SKM-1 treated with dmso at 0.1 percent for 144 hours (cell line): ENCODE measurements at regions not wholly inside any gene's neighbourhood (a gene's known extent, or its start where the extent isn't known, plus 50 kb on each side); places are given as distances from the start of the nearest gene placed in this dataset.
A peak's percentile ranks its signal among the peaks of the same experiment; 100 is the strongest.

Experiments used
- DNase-seq: peaks from one replicate; lab custom pipeline; 2025; ENCODE audit not compliant: unreplicated experiment; lab: John Stamatoyannopoulos, UW

- DNase-seq = no peak
Measured at GRCh38 chrX:45889471-45889870, 655.8 kb downstream of the ZNF674 start.

- no peak for DNase-seq
Measured at GRCh38 chrX:45888518-45888917, 656.7 kb downstream of the ZNF674 start.

- no peak for DNase-seq
Measured at GRCh38 chrX:45885931-45886330, 659.3 kb downstream of the ZNF674 start.

GRCh38 chrX:45879512-45879911 is 665.7 kb downstream of the ZNF674 start:
- no peak for DNase-seq

- DNase-seq = no peak
Measured at GRCh38 chrX:45876206-45876605, 669.0 kb downstream of the ZNF674 start.

- no peak for DNase-seq
Measured at GRCh38 chrX:45873781-45874180, 671.4 kb downstream of the ZNF674 start.

- no peak for DNase-seq
Measured at GRCh38 chrX:45872480-45872879, 671.8 kb upstream of the DIPK2B start.

- no peak for DNase-seq
Measured at GRCh38 chrX:45868425-45868824, 667.7 kb upstream of the DIPK2B start.

- no peak for DNase-seq
Measured at GRCh38 chrX:45862801-45863200, 662.1 kb upstream of the DIPK2B start.

GRCh38 chrX:45860450-45860849 is 659.8 kb upstream of the DIPK2B start:
- DNase-seq = no peak

- no peak for DNase-seq
Measured at GRCh38 chrX:45859407-45859806, 658.7 kb upstream of the DIPK2B start.

GRCh38 chrX:45852884-45853283 is 652.2 kb upstream of the DIPK2B start:
- no peak for DNase-seq

- peak; percentile 13 for DNase-seq
Measured at GRCh38 chrX:45851434-45851991, 650.8 kb upstream of the DIPK2B start.

- DNase-seq = no peak
Measured at GRCh38 chrX:45850775-45851433, 650.2 kb upstream of the DIPK2B start.

GRCh38 chrX:45850197-45850774 is 649.6 kb upstream of the DIPK2B start:
- DNase-seq = no peak

- peak; percentile 16 for DNase-seq
Measured at GRCh38 chrX:45849261-45849862, 648.7 kb upstream of the DIPK2B start.

- no peak for DNase-seq
Measured at GRCh38 chrX:45847961-45848360, 647.3 kb upstream of the DIPK2B start.

GRCh38 chrX:45846328-45846727 is 645.7 kb upstream of the DIPK2B start:
- no peak for DNase-seq

- no peak for DNase-seq
Measured at GRCh38 chrX:45845142-45845541, 644.5 kb upstream of the DIPK2B start.

- DNase-seq = no peak
Measured at GRCh38 chrX:45843518-45843917, 642.8 kb upstream of the DIPK2B start.

GRCh38 chrX:45842926-45843315 is 642.2 kb upstream of the DIPK2B start:
- DNase-seq = no peak

- no peak for DNase-seq
Measured at GRCh38 chrX:45842207-45842925, 641.7 kb upstream of the DIPK2B start.
